ENCODE measurements at regions not wholly inside any gene's neighbourhood (a gene's known extent, or its start where the extent isn't known, plus 50 kb on each side); places are given as distances from the start of the nearest gene placed in this dataset.

DNA sequence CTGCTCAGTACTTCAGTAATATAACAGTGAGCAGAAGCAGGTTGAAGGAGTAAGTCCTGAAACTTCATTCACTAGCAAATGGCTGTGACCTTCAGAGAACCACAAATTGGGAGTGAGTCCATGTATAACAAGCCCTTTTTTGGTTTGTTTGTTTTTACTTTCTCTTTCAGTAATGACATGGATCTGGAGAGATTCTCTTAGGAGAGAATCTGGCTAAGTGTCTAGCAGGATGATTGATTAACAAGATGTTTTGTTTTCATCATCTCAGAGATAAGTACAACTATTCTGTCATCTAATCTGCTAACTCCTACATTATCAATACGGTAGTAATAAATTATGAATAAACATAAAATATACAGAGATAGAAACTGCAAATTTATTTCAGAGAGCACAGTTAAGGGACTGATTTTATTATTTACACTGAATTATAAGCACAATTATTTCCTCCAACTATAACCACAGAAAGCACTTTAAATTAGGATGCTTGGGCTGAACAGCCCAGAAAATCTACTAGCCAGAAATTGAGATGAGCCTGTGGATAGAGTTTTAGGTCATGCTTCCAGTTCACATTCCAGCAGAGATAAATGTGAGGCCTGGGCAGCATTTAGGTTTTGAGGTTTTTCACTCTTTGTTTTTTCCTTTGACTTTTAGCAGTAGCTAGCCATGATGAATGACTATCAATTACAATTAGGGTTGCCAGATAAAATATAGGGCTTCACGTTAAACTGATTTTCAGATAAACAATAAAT, 429.3 kb upstream of the FAT3 start:
- DNase-seq (no peak), ATAC-seq (no peak)
- H3K4me3 Mint-ChIP-seq = no peak overlapping the region
- Histone ChIP-seq H3K27me3 (ENCODE audit: control insufficient read depth, insufficient read depth, low read length) (no peaks in the 10 kb centered on the region), H3K27ac (ENCODE audit: low read length) (no peak overlapping the region), H3K36me3 (ENCODE audit: control insufficient read depth, insufficient read depth, low read length) (no peaks in the 10 kb centered on the region), H3K9me3 (ENCODE audit: control insufficient read depth, insufficient read depth, low read length) (no peaks in the 10 kb centered on the region), H3K4me1 (ENCODE audit: control insufficient read depth, insufficient read depth, low read length) (no peaks in the 10 kb centered on the region), H3K4me3 (ENCODE audit: low read length) (no peak overlapping the region)
- TF ChIP-seq, protein P1, sequence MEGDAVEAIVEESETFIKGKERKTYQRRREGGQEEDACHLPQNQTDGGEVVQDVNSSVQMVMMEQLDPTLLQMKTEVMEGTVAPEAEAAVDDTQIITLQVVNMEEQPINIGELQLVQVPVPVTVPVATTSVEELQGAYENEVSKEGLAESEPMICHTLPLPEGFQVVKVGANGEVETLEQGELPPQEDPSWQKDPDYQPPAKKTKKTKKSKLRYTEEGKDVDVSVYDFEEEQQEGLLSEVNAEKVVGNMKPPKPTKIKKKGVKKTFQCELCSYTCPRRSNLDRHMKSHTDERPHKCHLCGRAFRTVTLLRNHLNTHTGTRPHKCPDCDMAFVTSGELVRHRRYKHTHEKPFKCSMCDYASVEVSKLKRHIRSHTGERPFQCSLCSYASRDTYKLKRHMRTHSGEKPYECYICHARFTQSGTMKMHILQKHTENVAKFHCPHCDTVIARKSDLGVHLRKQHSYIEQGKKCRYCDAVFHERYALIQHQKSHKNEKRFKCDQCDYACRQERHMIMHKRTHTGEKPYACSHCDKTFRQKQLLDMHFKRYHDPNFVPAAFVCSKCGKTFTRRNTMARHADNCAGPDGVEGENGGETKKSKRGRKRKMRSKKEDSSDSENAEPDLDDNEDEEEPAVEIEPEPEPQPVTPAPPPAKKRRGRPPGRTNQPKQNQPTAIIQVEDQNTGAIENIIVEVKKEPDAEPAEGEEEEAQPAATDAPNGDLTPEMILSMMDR (IDR thresholded peaks at IDR 0.05) = no peak
- intact Hi-C loops (cut with micrococcal nuclease) = no loop called here
- no peaks in the 10 kb centered on the region for H3K4me1 Mint-ChIP-seq
- peaks cover 2 to 15% of the 10 kb centered on the region in 2 donors for H3K9me3 Mint-ChIP-seq
- no peaks in the 10 kb centered on the region for H3K36me3 Mint-ChIP-seq
- H3K27me3 Mint-ChIP-seq (ENCODE audit: low read depth in 2 of 2) = no peaks in the 10 kb centered on the region
- H3K27ac Mint-ChIP-seq = no peak overlapping the region
- WGBS (ENCODE audit: insufficient coverage) = no CpG with 5 or more reads among the region's 2 CpGs

DNA sequence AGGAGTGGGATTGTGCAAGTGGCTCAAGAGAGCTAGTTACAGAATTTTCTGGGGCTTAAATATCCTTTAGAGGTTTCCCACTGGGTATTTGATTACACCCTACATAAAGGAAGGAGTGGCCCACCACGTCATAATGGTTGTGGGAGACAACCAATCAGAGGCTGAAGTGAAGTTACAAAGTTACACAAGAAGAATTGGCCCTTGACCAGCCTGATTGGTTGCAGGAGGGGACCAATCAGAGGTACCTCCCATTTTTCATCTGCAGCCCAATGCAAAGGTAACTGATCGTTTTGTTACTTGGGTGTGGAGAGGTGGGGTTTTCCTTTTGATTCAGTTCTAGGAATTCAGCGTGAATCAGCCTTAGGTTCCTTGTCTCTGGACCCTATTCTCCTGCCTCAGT, 430.5 kb upstream of the FAT3 start:
- no peak for ATAC-seq
- no peak overlapping the region for H3K4me3 Mint-ChIP-seq
- H3K4me1 Mint-ChIP-seq = no peaks in the 10 kb centered on the region
- H3K36me3 ChIP-seq (ENCODE audit: control insufficient read depth, insufficient read depth, low read length) = no peaks in the 10 kb centered on the region
- intact Hi-C loops (cut with micrococcal nuclease) = no loop called here
- no peaks in the 10 kb centered on the region for H3K36me3 Mint-ChIP-seq
- DNase-seq = no peak
- no peak overlapping the region for H3K4me3 ChIP-seq (ENCODE audit: low read length)
- 63% methylated on average over 2 of the region's 3 CpGs for WGBS (ENCODE audit: insufficient coverage)
- H3K27ac Mint-ChIP-seq = no peak overlapping the region
- H3K27me3 ChIP-seq (ENCODE audit: control insufficient read depth, insufficient read depth, low read length) = no peaks in the 10 kb centered on the region
- no peaks in the 10 kb centered on the region for H3K9me3 ChIP-seq (ENCODE audit: control insufficient read depth, insufficient read depth, low read length)
- H3K27ac ChIP-seq (ENCODE audit: low read length) = no peak overlapping the region
- peaks cover 2 to 13% of the 10 kb centered on the region in 2 donors for H3K9me3 Mint-ChIP-seq
- no peaks in the 10 kb centered on the region for H3K27me3 Mint-ChIP-seq (ENCODE audit: low read depth in 2 of 2)
- TF ChIP-seq, protein P1 (IDR thresholded peaks at IDR 0.05) = no peak
- H3K4me1 ChIP-seq (ENCODE audit: control insufficient read depth, insufficient read depth, low read length) = no peaks in the 10 kb centered on the region

DNA sequence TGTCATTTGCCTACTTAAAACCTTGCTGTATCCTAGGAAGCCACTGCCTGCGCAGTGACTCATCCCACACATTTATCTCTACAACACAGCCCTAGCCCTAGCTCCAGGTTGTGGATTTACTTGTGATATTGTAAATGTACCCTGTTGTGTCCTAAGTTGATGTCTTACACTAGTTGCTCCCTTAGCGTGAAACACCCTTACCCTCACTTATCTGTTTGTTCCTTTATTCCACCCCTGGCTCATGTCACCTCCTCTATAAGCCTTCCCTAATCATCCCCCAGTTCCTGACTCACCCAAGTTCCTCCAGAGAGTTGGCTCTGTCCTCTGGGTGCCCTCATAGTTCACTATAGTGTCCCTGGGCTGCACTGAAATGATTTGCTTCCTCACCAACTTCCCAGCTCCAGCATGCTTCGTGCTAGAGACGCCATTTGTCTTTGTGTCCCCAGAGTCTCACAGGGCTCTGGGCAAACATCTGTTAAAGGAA, 431.8 kb upstream of the FAT3 start:
- 88% methylated on average over 3 of the region's 4 CpGs for WGBS (ENCODE audit: insufficient coverage)
- peaks cover 2 to 11% of the 10 kb centered on the region in 2 donors for H3K9me3 Mint-ChIP-seq
- no peak overlapping the region for H3K27ac ChIP-seq (ENCODE audit: low read length)
- H3K36me3 Mint-ChIP-seq = no peaks in the 10 kb centered on the region
- H3K27me3 Mint-ChIP-seq (ENCODE audit: low read depth in 2 of 2) = no peaks in the 10 kb centered on the region
- H3K9me3 ChIP-seq (ENCODE audit: control insufficient read depth, insufficient read depth, low read length) = no peaks in the 10 kb centered on the region
- no peaks in the 10 kb centered on the region for H3K4me1 Mint-ChIP-seq
- TF ChIP-seq, protein P1 (IDR thresholded peaks at IDR 0.05) = no peak
- ATAC-seq (no peak), DNase-seq (no peak)
- no peaks in the 10 kb centered on the region for H3K36me3 ChIP-seq (ENCODE audit: control insufficient read depth, insufficient read depth, low read length)
- no peak overlapping the region for H3K27ac Mint-ChIP-seq
- H3K4me3 Mint-ChIP-seq = no peak overlapping the region
- H3K27me3 ChIP-seq (ENCODE audit: control insufficient read depth, insufficient read depth, low read length) = no peaks in the 10 kb centered on the region
- intact Hi-C loops (cut with micrococcal nuclease) = no loop called here
- no peak overlapping the region for H3K4me3 ChIP-seq (ENCODE audit: low read length)
- no peaks in the 10 kb centered on the region for H3K4me1 ChIP-seq (ENCODE audit: control insufficient read depth, insufficient read depth, low read length)

DNA sequence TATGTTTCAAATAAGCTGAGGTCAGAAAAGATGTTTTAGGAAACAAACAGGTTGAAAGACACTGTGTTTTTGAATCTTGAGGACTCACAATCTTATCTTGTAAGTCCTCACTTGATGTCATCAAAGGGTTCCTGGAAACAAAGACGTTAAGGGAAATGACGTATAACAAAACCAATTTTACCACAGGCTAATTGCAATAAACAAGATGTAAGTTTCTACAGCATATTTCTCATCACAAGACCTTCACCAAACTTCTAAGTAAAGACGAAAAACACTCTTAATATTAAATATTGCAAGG, 433.5 kb upstream of the FAT3 start:
- Histone ChIP-seq H3K9me3 (ENCODE audit: control insufficient read depth, insufficient read depth, low read length) (no peaks in the 10 kb centered on the region), H3K36me3 (ENCODE audit: control insufficient read depth, insufficient read depth, low read length) (no peaks in the 10 kb centered on the region), H3K27ac (ENCODE audit: low read length) (no peak overlapping the region), H3K27me3 (ENCODE audit: control insufficient read depth, insufficient read depth, low read length) (no peaks in the 10 kb centered on the region), H3K4me1 (ENCODE audit: control insufficient read depth, insufficient read depth, low read length) (no peaks in the 10 kb centered on the region), H3K4me3 (ENCODE audit: low read length) (no peak overlapping the region)
- DNase-seq (no peak), ATAC-seq (no peak)
- WGBS (ENCODE audit: insufficient coverage) = 77% methylated on average over 2 of the region's 3 CpGs
- intact Hi-C loops (cut with micrococcal nuclease) = no loop called here
- Mint-ChIP-seq H3K36me3 (peaks cover 6% of the 10 kb centered on the region), H3K4me3 (no peak overlapping the region), H3K9me3 (peaks cover 0 to 13% of the 10 kb centered on the region in 2 donors), H3K27ac (no peak overlapping the region), H3K27me3 (ENCODE audit: low read depth in 2 of 2) (no peaks in the 10 kb centered on the region), H3K4me1 (no peaks in the 10 kb centered on the region)
- TF ChIP-seq, protein P1 (IDR thresholded peaks at IDR 0.05) = no peak

Measured in natural killer cell (primary cell).